ENCODE measurements at regions not wholly inside any gene's neighbourhood (a gene's known extent, or its start where the extent isn't known, plus 50 kb on each side); places are given as distances from the start of the nearest gene placed in this dataset.
A peak's percentile ranks its signal among the peaks of the same experiment; 100 is the strongest.

DNA sequence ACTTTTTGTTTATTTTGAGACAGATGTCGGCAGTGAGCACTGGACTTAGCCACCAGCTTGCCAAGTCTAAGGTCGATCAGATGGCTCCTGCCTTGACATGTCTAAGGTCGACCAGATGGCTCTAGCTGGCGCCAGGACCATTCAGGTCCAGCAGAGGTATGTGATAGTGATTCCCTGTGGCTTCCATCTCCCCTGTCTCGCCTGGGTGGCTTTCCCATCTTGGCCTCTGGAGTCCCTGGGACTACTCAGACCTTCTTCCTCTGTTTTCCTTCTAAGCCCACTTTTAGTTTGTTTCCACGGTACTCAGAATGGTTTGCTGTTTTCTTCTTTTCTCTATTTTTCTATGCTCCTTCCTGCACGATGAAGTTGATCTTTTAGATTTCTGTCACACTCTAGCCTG lies 1435.7 kb downstream of the UQCRFS1 start:
- no peak for DNase-seq

DNA sequence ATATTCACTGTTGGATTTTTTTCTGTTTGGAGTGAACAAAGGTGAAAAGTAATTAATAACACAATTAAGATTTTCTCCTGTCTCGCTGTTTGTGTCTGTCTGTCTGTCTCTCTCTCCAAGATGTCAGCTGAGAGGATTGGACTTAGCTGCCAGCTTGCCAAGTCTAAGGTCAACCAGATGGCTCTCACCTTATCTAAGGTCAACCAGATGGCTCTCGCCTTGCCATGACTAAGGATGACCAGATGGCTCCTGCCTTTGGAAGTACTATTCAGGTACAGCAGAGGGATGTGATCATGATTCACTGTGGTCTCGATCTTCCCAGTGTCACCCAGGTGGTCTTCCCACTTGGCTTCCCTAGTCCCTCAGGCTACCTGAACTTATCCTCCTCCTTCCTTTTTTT lies 1436.4 kb downstream of the UQCRFS1 start:
- DNase-seq: no peak

- DNase-seq: peak in 1 of 2 experiments; percentile 36
These were observed 1436.9 kb downstream of the UQCRFS1 start for GRCh38 chr19:27776020-27776419.

DNA sequence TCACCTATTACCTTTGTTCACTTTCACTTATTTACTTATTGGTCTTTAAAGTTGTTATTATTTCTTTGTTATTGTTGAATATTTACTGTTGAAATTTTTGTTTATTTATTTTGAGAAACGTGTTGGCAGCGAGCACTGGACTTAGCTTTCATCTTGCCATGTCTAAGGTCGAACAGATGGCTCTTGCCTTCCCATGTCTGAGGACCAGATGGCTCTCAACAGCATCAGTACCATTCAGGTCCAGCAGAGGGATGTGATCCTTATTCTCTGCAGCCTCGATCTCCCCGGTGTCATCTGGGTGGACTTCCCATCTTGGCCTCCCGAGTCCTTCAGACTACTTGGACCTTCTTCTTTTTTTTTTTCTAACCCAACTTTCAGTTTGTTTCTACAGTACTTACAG lies 1437.6 kb downstream of the UQCRFS1 start:
- peak in 1 of 2 experiments; percentile 15 for DNase-seq

GRCh38 chr19:27774827-27775226 lies 1438.1 kb downstream of the UQCRFS1 start:
- DNase-seq: peak in 1 of 2 experiments; percentile 11

DNA sequence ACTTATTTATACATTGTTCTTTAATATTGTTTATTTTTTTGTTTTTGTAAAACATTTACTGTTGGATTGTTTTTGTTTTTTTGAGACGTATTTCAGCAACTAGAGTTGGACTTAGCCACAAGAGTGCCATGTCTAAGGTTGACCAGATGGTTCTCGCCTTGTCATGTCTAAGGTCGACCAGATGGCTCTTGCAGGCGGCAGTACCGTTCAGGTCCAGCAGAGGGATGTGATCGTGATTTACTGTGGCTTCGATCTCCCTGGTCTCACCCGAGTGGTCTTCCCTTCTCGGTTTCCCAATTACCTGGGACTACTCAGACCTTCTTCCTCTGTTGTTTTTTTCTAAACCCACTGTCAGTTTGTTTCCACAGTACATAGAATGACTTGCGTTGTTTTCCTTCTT lies 1438.6 kb downstream of the UQCRFS1 start:
- DNase-seq: no peak

DNA sequence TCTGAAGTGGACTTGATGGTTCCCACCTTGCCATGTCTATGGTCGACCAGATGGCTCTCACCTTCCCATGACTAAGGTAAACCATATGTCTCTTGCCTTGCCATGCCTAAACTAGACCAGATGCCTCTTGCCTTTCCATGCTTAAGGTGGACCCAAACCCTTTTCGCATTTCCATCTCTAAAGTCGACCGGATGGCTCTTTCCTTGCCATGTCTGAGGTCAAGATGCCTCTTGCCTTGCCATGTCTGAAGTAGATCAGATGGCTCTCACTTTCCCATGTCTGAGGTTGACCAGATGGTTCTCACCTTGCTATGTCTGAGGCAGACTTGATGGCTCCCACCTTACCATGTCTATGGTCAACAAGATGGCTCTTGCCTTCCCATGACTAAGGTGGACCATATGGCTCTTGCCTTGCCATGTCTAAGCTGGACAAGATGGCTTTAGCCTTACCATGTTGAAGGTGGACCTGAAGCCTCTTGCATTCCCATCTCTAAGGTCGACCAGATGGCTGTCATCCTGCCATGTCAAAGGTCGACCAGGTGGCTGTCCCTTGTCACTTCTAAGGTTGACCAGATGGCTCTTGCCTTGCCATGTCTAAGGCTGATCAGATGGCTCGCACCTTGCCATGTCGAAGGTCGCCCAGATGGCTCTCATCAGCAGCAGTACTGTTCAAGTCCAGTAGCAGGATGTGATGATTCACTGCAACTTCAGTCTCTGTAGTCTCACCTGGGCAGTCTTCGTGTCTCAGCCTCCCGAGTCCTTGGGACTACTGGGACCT lies 1439.4 kb downstream of the UQCRFS1 start:
- DNase-seq: no peak

GRCh38 chr19:27772059-27772458 lies 1440.9 kb downstream of the UQCRFS1 start:
- no peak for DNase-seq

DNA sequence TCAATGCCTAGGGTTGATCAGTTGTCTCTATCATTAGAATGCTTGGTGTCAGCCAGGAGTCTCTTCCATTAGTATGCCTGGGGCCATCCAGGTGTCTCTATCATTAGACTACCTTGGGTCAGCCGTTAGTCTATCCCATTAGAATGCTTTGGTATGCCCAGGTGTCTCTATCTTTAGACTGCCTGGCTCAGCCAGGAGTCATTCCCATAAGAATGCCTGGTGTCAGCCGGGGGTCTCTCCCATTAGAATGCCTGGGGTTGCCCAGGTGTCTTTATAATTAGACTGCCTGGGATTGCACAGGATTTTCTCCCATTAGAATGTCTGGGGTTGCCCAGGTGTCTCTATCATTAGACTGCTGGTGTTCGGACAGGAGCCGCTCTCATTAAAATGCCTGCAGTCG lies 1442.9 kb downstream of the UQCRFS1 start:
- no peak for DNase-seq

- no peak for DNase-seq
These were observed 1445.7 kb downstream of the UQCRFS1 start for GRCh38 chr19:27767234-27767633.

GRCh38 chr19:27765912-27766725 lies 1446.8 kb downstream of the UQCRFS1 start:
- DNase-seq: no peak

DNA sequence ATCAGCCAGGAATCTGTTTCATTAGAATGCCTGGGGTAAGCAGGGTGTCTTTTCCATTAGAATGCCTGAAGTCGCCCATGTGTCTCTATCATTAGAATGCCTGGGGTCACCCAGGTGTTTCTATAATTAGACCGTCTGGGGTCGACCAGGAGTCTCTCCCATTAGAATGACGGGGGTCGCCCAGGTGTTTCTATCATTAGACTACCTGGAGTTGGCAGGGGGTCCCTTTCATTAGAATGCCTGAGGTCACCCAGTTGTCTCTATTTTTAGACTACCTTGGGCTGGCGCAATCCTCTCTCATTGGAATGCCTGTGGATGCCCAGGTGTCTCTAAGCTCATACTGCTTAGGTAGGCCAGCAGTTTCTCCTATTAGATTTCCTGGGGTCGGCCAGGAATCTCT lies 1447.6 kb downstream of the UQCRFS1 start:
- no peak for DNase-seq

GRCh38 chr19:27764186-27764804 lies 1448.7 kb downstream of the UQCRFS1 start:
- DNase-seq: no peak

GRCh38 chr19:27762933-27763332 lies 1450.0 kb downstream of the UQCRFS1 start:
- DNase-seq: no peak

GRCh38 chr19:27759896-27760295 lies 1453.1 kb downstream of the UQCRFS1 start:
- DNase-seq: no peak

- DNase-seq: no peak
These were observed 1454.1 kb downstream of the UQCRFS1 start for GRCh38 chr19:27758626-27759505.

GRCh38 chr19:27754700-27755099 lies 1458.3 kb downstream of the UQCRFS1 start:
- no peak for DNase-seq

DNA sequence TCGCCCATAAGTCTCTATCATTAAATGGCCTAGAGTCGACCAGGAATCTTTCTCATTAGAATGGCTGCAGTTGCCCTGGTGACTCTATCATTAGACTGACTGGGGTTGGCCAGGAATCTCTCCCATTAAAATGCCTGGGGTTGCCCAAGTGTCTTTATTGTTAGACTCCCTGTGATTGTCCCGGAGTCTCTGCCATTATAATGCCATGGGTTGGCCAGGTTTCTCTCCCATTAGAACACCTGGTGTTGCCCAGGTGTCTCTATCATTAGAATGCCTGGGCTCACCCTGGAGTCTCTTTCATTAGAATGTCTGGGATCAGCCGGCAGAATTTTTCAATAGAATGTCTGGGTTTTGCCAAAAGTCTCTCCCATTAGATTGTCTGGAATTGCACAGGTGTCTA lies 1459.3 kb downstream of the UQCRFS1 start:
- DNase-seq: no peak

DNA sequence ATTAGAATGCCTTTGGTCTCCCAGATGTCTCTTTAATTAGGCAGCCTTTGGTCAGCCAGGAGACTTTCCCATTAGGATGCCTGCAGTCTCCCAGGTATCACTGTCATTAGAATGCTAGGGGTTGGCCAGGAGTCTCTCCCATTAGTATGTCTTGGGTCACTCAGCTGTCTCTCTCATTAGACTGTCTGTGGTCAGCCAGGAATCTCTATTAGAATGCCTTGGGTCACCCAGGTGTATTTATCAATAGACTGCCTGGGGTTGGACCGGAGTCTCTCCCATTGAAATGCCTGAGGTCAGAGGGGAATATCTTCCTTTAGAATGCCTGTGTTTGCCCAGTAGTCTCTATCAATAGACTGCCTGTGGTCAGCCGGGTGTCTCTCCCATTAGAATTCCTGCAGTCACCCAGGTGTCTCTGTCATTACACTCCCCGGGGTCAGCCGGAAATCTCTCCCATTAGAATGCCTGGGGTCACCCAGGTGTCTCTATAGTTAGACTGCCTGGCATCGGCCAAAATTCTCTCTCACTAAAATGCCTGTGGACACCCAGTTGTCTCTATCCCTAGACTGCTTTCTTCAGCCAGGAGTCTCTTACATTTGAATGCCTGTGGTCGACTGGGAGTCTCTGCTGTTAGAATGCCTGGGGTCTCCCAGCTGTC lies 1460.3 kb downstream of the UQCRFS1 start:
- no peak for DNase-seq

GRCh38 chr19:27751044-27751391 lies 1461.9 kb downstream of the UQCRFS1 start:
- no peak for DNase-seq

- DNase-seq: no peak
These were observed 1462.4 kb downstream of the UQCRFS1 start for GRCh38 chr19:27750391-27751043.
